Mucosa of descending colon (tissue), 3 donors: ENCODE measurements at regions not wholly inside any gene's neighbourhood (a gene's known extent, or its start where the extent isn't known, plus 50 kb on each side); places are given as distances from the start of the nearest gene placed in this dataset.

ENCODE experiments used
- ATAC-seq: fragments of 200-7000 bp; cut with Tn5 transposase; one replicate; pipeline ENCODE4 v1.9.1; 2020; ENCODE audit warnings: mild to moderate bottlenecking, moderate library complexity
- DNase-seq, 3 donors: peaks; one replicate each; pipeline ENCODE4 v3.0.0-alpha.2; 2020
- H3K36me3 ChIP-seq: fragments of 200-600 bp; one replicate; pipeline ENCODE4 v1.8.0; 2021; ENCODE audit warnings: low read depth, mild to moderate bottlenecking
- H3K4me1 ChIP-seq: fragments of 200-600 bp; one replicate; pipeline ENCODE4 v1.8.0; 2021; ENCODE audit warnings: low read depth, mild to moderate bottlenecking
- H3K4me3 ChIP-seq: fragments of 200-600 bp; one replicate; pipeline ENCODE4 v1.8.0; 2021; ENCODE audit warnings: mild to moderate bottlenecking
- H3K9me3 ChIP-seq: fragments of 200-600 bp; one replicate; pipeline ENCODE4 v1.8.0; 2021; ENCODE audit warnings: mild to moderate bottlenecking
- CTCF ChIP-seq: fragments of 200-600 bp; IDR thresholded peaks from one replicate; pipeline ENCODE4 v1.8.0; 2022; ENCODE audit warnings: antibody characterized with exemption, mild to moderate bottlenecking
- intact Hi-C, 2 donors: fragments of 100-400 bp; cut with DNase I in 1 of 2; cut with micrococcal nuclease in 1 of 2; formaldehyde crosslinking; loops; one replicate each; pipeline versions ENCODE4 v1.11.0 to v1.11.1; 2022; cut with DNase I, micrococcal nuclease
- donor health status: DM: no; HTN: no; CAD: no; lungs with moderate emphysema.
- donor health status: DM: no; HTN: no; CAD: no.
- donor health status: DM: no; HTN: yes; CAD: no.

GRCh38 chr15:81966631-81967030 is 79.2 kb downstream of the MEX3B start:
- no peaks in the 10 kb centered on the region for H3K36me3 ChIP-seq
- TF ChIP-seq CTCF, result no peak
- H3K4me1 ChIP-seq, result no peaks in the 10 kb centered on the region
- intact Hi-C loops, result no loop called here
- H3K9me3 ChIP-seq, result no peaks in the 10 kb centered on the region
- ATAC-seq, result no peak
- H3K4me3 ChIP-seq, result no peak overlapping the region
- DNase-seq, result no peak

DNA sequence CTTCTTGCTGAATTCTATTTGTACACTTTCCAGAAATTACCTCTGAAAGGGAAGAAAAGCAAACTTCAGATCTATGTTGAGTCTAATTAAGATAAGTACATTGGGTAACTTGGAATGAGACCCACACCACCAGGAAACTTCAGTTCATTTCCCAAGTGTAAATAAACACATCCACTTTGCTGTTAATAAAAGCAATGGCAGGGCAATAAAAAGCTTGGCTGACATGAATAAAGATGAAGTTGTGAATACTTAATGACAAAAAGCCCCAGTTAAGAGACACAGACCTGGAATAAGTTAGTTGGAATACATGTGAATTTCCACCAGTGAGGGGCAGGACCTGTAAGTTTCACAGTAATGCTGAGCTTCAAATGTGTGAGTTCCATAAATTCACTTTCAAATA is 83.3 kb downstream of the MEX3B start:
- DNase-seq (no peak), ATAC-seq (no peak)
- H3K4me3 ChIP-seq, result no peak overlapping the region
- no peak for TF ChIP-seq CTCF
- no peaks in the 10 kb centered on the region for H3K4me1 ChIP-seq
- H3K36me3 ChIP-seq, result no peaks in the 10 kb centered on the region
- intact Hi-C loops, result no loop called here
- H3K9me3 ChIP-seq, result no peaks in the 10 kb centered on the region

DNA sequence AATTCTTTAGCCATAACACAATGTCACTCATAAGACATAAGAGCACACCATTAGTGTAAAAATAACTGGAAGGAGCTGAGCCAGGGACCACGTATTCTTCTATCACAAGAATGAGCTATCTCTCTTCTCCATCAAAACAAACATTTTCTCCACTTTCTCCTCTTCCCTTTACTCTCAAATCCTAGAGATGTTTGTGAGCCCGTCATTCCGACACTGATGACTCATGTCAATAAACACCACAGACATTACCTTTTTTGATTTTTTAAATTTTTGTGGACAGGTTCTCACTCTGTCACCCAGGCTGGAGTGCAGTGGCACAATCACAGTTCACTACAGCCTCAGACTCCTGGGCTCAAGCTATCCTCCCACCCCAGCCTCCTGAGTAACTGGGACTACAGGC is 86.6 kb downstream of the MEX3B start:
- no peak overlapping the region for H3K4me3 ChIP-seq
- no peak for TF ChIP-seq CTCF
- no peaks in the 10 kb centered on the region for H3K9me3 ChIP-seq
- ATAC-seq (no peak), DNase-seq (no peak)
- no peaks in the 10 kb centered on the region for H3K36me3 ChIP-seq
- no peaks in the 10 kb centered on the region for H3K4me1 ChIP-seq
- intact Hi-C loops, result no loop called here

DNA sequence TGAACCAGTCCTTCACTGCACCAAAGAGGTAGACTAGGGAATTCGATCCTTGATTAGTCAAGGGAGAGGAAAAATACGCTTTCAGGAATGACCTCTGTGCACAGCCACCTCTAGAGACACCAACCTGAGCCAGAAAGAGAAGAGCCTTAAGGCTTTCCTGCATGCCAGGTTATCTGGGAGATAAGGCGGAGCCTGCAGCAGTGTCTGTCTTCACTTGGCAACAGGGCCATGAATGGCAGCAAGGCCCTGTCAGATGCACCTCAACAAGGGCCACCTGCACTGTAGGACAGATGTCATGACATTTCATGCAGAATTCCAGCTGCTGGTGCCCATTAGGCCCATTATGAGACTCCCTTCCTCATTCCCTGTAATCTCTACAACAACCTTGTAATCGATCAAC is 88.1 kb downstream of the MEX3B start:
- no peak for TF ChIP-seq CTCF
- DNase-seq (no peak), ATAC-seq (no peak)
- Histone ChIP-seq H3K4me3 (no peak overlapping the region), H3K36me3 (no peaks in the 10 kb centered on the region), H3K4me1 (no peaks in the 10 kb centered on the region), H3K9me3 (no peaks in the 10 kb centered on the region)
- intact Hi-C loops, result no loop called here

DNA sequence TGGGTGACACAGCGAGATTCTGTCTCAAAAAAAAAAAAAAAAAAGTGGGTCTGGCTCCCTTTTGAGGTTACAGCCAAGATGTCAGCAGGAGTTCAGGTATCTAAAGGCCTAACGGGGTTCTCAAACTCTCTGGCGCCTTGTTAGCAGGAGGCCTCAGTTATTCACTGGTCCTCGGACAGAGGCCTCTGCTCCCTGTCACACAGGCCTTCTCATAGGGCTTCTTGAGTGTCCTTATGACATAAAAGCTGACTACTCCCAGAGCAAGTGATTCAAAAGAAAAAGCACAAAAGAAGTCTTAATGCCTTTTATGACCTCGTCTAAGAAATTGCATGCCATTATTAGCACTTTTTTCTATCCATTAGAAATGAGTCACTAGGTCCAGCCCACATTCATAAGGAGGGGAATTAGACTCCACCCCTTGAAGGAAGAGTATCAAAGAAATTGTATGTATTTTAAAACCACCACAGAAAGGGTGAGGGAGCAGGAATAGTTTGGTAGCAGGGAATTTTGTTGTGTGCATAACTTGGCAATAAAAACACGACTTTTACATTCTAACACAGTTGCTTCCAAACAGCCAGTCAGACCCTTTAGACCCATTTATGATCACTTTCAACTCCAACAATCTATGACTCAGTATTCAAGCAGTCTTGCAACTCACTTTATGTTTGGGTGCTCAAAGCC is 90.3 kb downstream of the MEX3B start:
- ATAC-seq (no peak), DNase-seq (no peak)
- no peaks in the 10 kb centered on the region for H3K9me3 ChIP-seq
- H3K36me3 ChIP-seq, result no peaks in the 10 kb centered on the region
- no peaks in the 10 kb centered on the region for H3K4me1 ChIP-seq
- no peak overlapping the region for H3K4me3 ChIP-seq
- intact Hi-C loops, result no loop called here
- TF ChIP-seq CTCF, result no peak
